BJ (cell line): ENCODE measurements at regions not wholly inside any gene's neighbourhood (a gene's known extent, or its start where the extent isn't known, plus 50 kb on each side); places are given as distances from the start of the nearest gene placed in this dataset.

ENCODE experiments used
- CTCF ChIA-PET: fragments of 350-600 bp; formaldehyde crosslinking; extraction: SDS; loops from one replicate; lab custom pipeline; 2021; ENCODE audit warnings: antibody characterized with exemption, inconsistent platforms; lab: Yijun Ruan, JAX
- POLR2A ChIA-PET: fragments of 300-600 bp; sonication (Branson Sonifier 250); formaldehyde crosslinking; extraction: SDS; loops from one replicate; lab custom pipeline; 2021; ENCODE audit warnings: antibody characterized with exemption; lab: Charles Lee
- DNase-seq: peaks from one replicate; pipeline ENCODE4 v3.0.0-alpha.2; 2011; ENCODE audit warnings: low read depth
- H3K27me3 ChIP-seq: 2 replicates; pipeline ENCODE4 v1.6.0; 2011; ENCODE audit warnings: low read length; ENCODE audit not compliant: control insufficient read depth, insufficient read depth
- H3K36me3 ChIP-seq: 2 replicates; pipeline ENCODE4 v1.5.1; 2011; ENCODE audit warnings: low read length; ENCODE audit not compliant: control insufficient read depth, insufficient read depth
- H3K4me3 ChIP-seq: 2 replicates; pipeline ENCODE4 v1.5.1; 2011; ENCODE audit warnings: low read depth, mild to moderate bottlenecking, control low read depth, low read length
- CTCF ChIP-seq: IDR thresholded peaks from 2 replicates; pipeline ENCODE4 v1.5.1; 2011; ENCODE audit warnings: low read depth, mild to moderate bottlenecking, control low read depth, inconsistent platforms, low read length, moderate library complexity; ENCODE audit not compliant: insufficient read depth

DNA sequence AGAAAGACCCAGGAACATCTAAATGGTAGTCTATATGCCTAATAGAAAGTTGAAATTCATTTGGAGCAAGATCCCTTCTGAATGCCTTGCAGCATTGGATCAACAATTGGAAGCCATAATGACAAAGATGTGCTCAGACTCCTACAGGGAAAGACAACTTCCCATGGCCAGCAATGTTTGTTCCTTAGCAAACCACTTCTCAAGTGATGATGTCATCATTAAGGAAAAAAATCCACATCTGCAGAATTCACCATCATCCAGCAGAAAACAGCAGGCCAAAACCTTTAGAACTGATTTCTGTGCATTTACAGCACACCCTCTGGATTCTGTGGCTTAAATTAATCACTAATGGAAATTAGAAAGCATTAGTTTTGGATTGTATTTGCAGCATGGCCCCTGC is 82.4 kb upstream of the ZIC3 start:
- ChIA-PET POLR2A (no interaction called here), CTCF (no interaction called here)
- no peak overlapping the region for H3K4me3 ChIP-seq
- no peaks in the 10 kb centered on the region for H3K36me3 ChIP-seq
- DNase-seq = no peak
- no peaks in the 10 kb centered on the region for H3K27me3 ChIP-seq
- no peak for TF ChIP-seq CTCF

GRCh38 chrX:137482136-137482535 is 83.8 kb upstream of the ZIC3 start:
- DNase-seq = no peak
- ChIA-PET POLR2A (no interaction called here), CTCF (no interaction called here)
- H3K4me3 ChIP-seq = no peak overlapping the region
- H3K27me3 ChIP-seq = no peaks in the 10 kb centered on the region
- H3K36me3 ChIP-seq = no peaks in the 10 kb centered on the region
- TF ChIP-seq CTCF = no peak

DNA sequence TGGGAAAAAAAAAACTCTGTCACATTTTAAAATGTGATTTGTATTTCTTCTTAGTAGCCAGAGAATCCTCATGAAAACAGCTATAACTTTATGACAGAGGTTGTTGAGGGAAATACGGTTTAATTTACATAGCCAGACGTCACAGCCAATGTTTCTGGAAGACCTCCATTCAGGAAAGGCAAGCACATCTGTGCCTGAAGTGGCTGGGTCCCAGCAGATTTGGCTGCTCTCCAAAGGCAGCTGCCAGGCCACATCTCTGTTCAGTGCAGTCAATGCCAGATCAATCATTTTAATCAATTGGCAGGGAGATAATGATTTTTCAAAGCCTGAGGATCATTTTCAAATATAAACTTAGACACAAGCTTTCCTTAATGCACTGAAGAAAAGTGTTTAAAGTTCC is 86.5 kb upstream of the ZIC3 start:
- Histone ChIP-seq H3K36me3 (no peaks in the 10 kb centered on the region), H3K4me3 (no peak overlapping the region), H3K27me3 (no peaks in the 10 kb centered on the region)
- ChIA-PET CTCF (no interaction called here), POLR2A (no interaction called here)
- DNase-seq = no peak
- no peak for TF ChIP-seq CTCF

DNA sequence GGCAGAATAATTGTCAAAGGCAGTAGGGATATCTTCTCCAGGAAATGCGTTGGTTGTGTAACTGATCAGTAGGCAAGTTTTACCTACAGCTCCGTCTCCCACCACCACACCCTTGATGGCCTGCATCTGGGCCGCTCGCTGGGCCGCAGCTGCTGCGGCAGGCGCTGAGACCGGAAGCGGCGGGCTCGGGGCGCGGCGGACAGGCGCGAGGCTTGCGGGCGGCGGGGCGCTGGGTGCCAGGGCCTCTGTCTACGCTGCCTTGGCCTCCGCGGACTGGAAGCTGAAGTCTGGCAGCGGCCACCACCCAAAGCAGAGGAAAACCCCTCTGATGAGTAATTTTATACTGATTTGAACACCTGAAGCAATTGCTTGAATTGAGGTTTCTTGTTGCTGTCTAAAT is 124.2 kb upstream of the ZIC3 start:
- no peak for TF ChIP-seq CTCF
- POLR2A ChIA-PET = no interaction called here
- H3K4me3 ChIP-seq = no peak overlapping the region
- H3K36me3 ChIP-seq = no peaks in the 10 kb centered on the region
- no peak for DNase-seq
- no peaks in the 10 kb centered on the region for H3K27me3 ChIP-seq
- CTCF ChIA-PET = no interaction called here

- CTCF ChIA-PET = no interaction called here
- H3K4me3 ChIP-seq = no peak overlapping the region
- no peaks in the 10 kb centered on the region for H3K36me3 ChIP-seq
- POLR2A ChIA-PET = no interaction called here
- TF ChIP-seq CTCF = no peak
- H3K27me3 ChIP-seq = peaks cover 6% of the 10 kb centered on the region
- DNase-seq = no peak
Observed at GRCh38 chrX:137432609-137433008, 133.3 kb upstream of the ZIC3 start.
